ENCODE measurements at regions not wholly inside any gene's neighbourhood (a gene's known extent, or its start where the extent isn't known, plus 50 kb on each side); places are given as distances from the start of the nearest gene placed in this dataset.

GRCh38 chr2:56502616-56503015 is 318.8 kb downstream of the CCDC85A start:
- Histone ChIP-seq H3K27me3 (ENCODE audit: control insufficient read depth, insufficient read depth, low read length) (no peaks in the 10 kb centered on the region), H3K27ac (ENCODE audit: low read depth, low read length) (no peak overlapping the region), H3K4me1 (ENCODE audit: control insufficient read depth, insufficient read depth, low read length) (no peaks in the 10 kb centered on the region), H3K9me3 (ENCODE audit: control insufficient read depth, insufficient read depth, low read length) (no peaks in the 10 kb centered on the region), H3K4me3 (ENCODE audit: low read depth, low read length) (no peak overlapping the region), H3K36me3 (ENCODE audit: control insufficient read depth, insufficient read depth, low read length) (no peaks in the 10 kb centered on the region)
- DNase-seq (ENCODE audit: low read depth in 4 of 6, low spot score in 6 of 6): peak in 1 of 6 donors; percentile 6
- WGBS (ENCODE audit: insufficient coverage): no CpG with 5 or more reads among the region's 2 CpGs

GRCh38 chr2:56505885-56506284 is 322.1 kb downstream of the CCDC85A start:
- H3K36me3 ChIP-seq (ENCODE audit: control insufficient read depth, insufficient read depth, low read length): no peaks in the 10 kb centered on the region
- no peaks in the 10 kb centered on the region for H3K27me3 ChIP-seq (ENCODE audit: control insufficient read depth, insufficient read depth, low read length)
- no peak overlapping the region for H3K27ac ChIP-seq (ENCODE audit: low read depth, low read length)
- H3K9me3 ChIP-seq (ENCODE audit: control insufficient read depth, insufficient read depth, low read length): no peaks in the 10 kb centered on the region
- no peak overlapping the region for H3K4me3 ChIP-seq (ENCODE audit: low read depth, low read length)
- no CpG with 5 or more reads among the region's 3 CpGs for WGBS (ENCODE audit: insufficient coverage)
- no peak for DNase-seq (ENCODE audit: low read depth in 4 of 6, low spot score in 6 of 6)
- no peaks in the 10 kb centered on the region for H3K4me1 ChIP-seq (ENCODE audit: control insufficient read depth, insufficient read depth, low read length)

GRCh38 chr2:56508662-56509061 is 324.9 kb downstream of the CCDC85A start:
- Histone ChIP-seq H3K4me3 (ENCODE audit: low read depth, low read length) (no peak overlapping the region), H3K4me1 (ENCODE audit: control insufficient read depth, insufficient read depth, low read length) (no peaks in the 10 kb centered on the region), H3K9me3 (ENCODE audit: control insufficient read depth, insufficient read depth, low read length) (peaks cover 1% of the 10 kb centered on the region), H3K36me3 (ENCODE audit: control insufficient read depth, insufficient read depth, low read length) (no peaks in the 10 kb centered on the region), H3K27ac (ENCODE audit: low read depth, low read length) (no peak overlapping the region), H3K27me3 (ENCODE audit: control insufficient read depth, insufficient read depth, low read length) (no peaks in the 10 kb centered on the region)
- DNase-seq (ENCODE audit: low read depth in 4 of 6, low spot score in 6 of 6): no peak
- no CpG with 5 or more reads among the region's 2 CpGs for WGBS (ENCODE audit: insufficient coverage)

- Histone ChIP-seq H3K4me1 (ENCODE audit: control insufficient read depth, insufficient read depth, low read length) (no peaks in the 10 kb centered on the region), H3K27ac (ENCODE audit: low read depth, low read length) (no peak overlapping the region), H3K27me3 (ENCODE audit: control insufficient read depth, insufficient read depth, low read length) (no peaks in the 10 kb centered on the region), H3K36me3 (ENCODE audit: control insufficient read depth, insufficient read depth, low read length) (no peaks in the 10 kb centered on the region), H3K4me3 (ENCODE audit: low read depth, low read length) (no peak overlapping the region), H3K9me3 (ENCODE audit: control insufficient read depth, insufficient read depth, low read length) (peaks cover 1% of the 10 kb centered on the region)
- no CpG with 5 or more reads among the region's 2 CpGs for WGBS (ENCODE audit: insufficient coverage)
- DNase-seq (ENCODE audit: low read depth in 4 of 6, low spot score in 6 of 6): peak in 2 of 6 donors; percentile 4 to 55
Observed at GRCh38 chr2:56510610-56511009, 326.8 kb downstream of the CCDC85A start.

GRCh38 chr2:56515399-56515798 is 331.6 kb downstream of the CCDC85A start:
- no peak for DNase-seq (ENCODE audit: low read depth in 4 of 6, low spot score in 6 of 6)
- Histone ChIP-seq H3K27ac (ENCODE audit: low read depth, low read length) (no peak overlapping the region), H3K9me3 (ENCODE audit: control insufficient read depth, insufficient read depth, low read length) (peaks cover 1% of the 10 kb centered on the region)

GRCh38 chr2:56519806-56520205 is 336.0 kb downstream of the CCDC85A start:
- DNase-seq (ENCODE audit: low read depth in 4 of 6, low spot score in 6 of 6): no peak
- Histone ChIP-seq H3K4me3 (ENCODE audit: low read depth, low read length) (no peak overlapping the region), H3K27ac (ENCODE audit: low read depth, low read length) (no peak overlapping the region), H3K27me3 (ENCODE audit: control insufficient read depth, insufficient read depth, low read length) (no peaks in the 10 kb centered on the region), H3K9me3 (ENCODE audit: control insufficient read depth, insufficient read depth, low read length) (no peaks in the 10 kb centered on the region), H3K4me1 (ENCODE audit: control insufficient read depth, insufficient read depth, low read length) (no peaks in the 10 kb centered on the region), H3K36me3 (ENCODE audit: control insufficient read depth, insufficient read depth, low read length) (no peaks in the 10 kb centered on the region)
- WGBS (ENCODE audit: insufficient coverage): no CpG with 5 or more reads among the region's 1 CpG

More at GRCh38 chr2:56515399-56515798, 331.6 kb downstream of the CCDC85A start:
- no peak overlapping the region for H3K4me3 ChIP-seq (ENCODE audit: low read depth, low read length)
- no peaks in the 10 kb centered on the region for H3K36me3 ChIP-seq (ENCODE audit: control insufficient read depth, insufficient read depth, low read length)
- H3K27me3 ChIP-seq (ENCODE audit: control insufficient read depth, insufficient read depth, low read length): no peaks in the 10 kb centered on the region
- H3K4me1 ChIP-seq (ENCODE audit: control insufficient read depth, insufficient read depth, low read length): no peaks in the 10 kb centered on the region

GRCh38 chr2:56522605-56523089 is 338.9 kb downstream of the CCDC85A start:
- H3K4me3 ChIP-seq (ENCODE audit: low read depth, low read length): no peak overlapping the region
- no CpG with 5 or more reads among the region's 5 CpGs for WGBS (ENCODE audit: insufficient coverage)
- peak in 2 of 6 donors; percentile 17 to 42 for DNase-seq (ENCODE audit: low read depth in 4 of 6, low spot score in 6 of 6)
- no peaks in the 10 kb centered on the region for H3K36me3 ChIP-seq (ENCODE audit: control insufficient read depth, insufficient read depth, low read length)
- no peaks in the 10 kb centered on the region for H3K4me1 ChIP-seq (ENCODE audit: control insufficient read depth, insufficient read depth, low read length)
- H3K9me3 ChIP-seq (ENCODE audit: control insufficient read depth, insufficient read depth, low read length): no peaks in the 10 kb centered on the region
- H3K27ac ChIP-seq (ENCODE audit: low read depth, low read length): no peak overlapping the region
- H3K27me3 ChIP-seq (ENCODE audit: control insufficient read depth, insufficient read depth, low read length): no peaks in the 10 kb centered on the region

GRCh38 chr2:56523816-56524215 is 340.0 kb downstream of the CCDC85A start:
- Histone ChIP-seq H3K4me1 (ENCODE audit: control insufficient read depth, insufficient read depth, low read length) (no peaks in the 10 kb centered on the region), H3K27ac (ENCODE audit: low read depth, low read length) (no peak overlapping the region), H3K9me3 (ENCODE audit: control insufficient read depth, insufficient read depth, low read length) (no peaks in the 10 kb centered on the region), H3K4me3 (ENCODE audit: low read depth, low read length) (no peak overlapping the region), H3K27me3 (ENCODE audit: control insufficient read depth, insufficient read depth, low read length) (no peaks in the 10 kb centered on the region), H3K36me3 (ENCODE audit: control insufficient read depth, insufficient read depth, low read length) (no peaks in the 10 kb centered on the region)
- no peak for DNase-seq (ENCODE audit: low read depth in 4 of 6, low spot score in 6 of 6)

- Histone ChIP-seq H3K27me3 (ENCODE audit: control insufficient read depth, insufficient read depth, low read length) (no peaks in the 10 kb centered on the region), H3K9me3 (ENCODE audit: control insufficient read depth, insufficient read depth, low read length) (no peaks in the 10 kb centered on the region), H3K36me3 (ENCODE audit: control insufficient read depth, insufficient read depth, low read length) (no peaks in the 10 kb centered on the region), H3K4me1 (ENCODE audit: control insufficient read depth, insufficient read depth, low read length) (no peaks in the 10 kb centered on the region), H3K27ac (ENCODE audit: low read depth, low read length) (no peak overlapping the region), H3K4me3 (ENCODE audit: low read depth, low read length) (no peak overlapping the region)
- no peak for DNase-seq (ENCODE audit: low read depth in 4 of 6, low spot score in 6 of 6)
Observed at GRCh38 chr2:56531668-56532420, 348.1 kb downstream of the CCDC85A start.

GRCh38 chr2:56534321-56534720 is 350.5 kb downstream of the CCDC85A start:
- no CpG with 5 or more reads among the region's 2 CpGs for WGBS (ENCODE audit: insufficient coverage)
- no peaks in the 10 kb centered on the region for H3K4me1 ChIP-seq (ENCODE audit: control insufficient read depth, insufficient read depth, low read length)

More at GRCh38 chr2:56534321-56534720, 350.5 kb downstream of the CCDC85A start:
- no peaks in the 10 kb centered on the region for H3K36me3 ChIP-seq (ENCODE audit: control insufficient read depth, insufficient read depth, low read length)
- no peak overlapping the region for H3K4me3 ChIP-seq (ENCODE audit: low read depth, low read length)
- no peaks in the 10 kb centered on the region for H3K9me3 ChIP-seq (ENCODE audit: control insufficient read depth, insufficient read depth, low read length)
- no peaks in the 10 kb centered on the region for H3K27me3 ChIP-seq (ENCODE audit: control insufficient read depth, insufficient read depth, low read length)
- no peak for DNase-seq (ENCODE audit: low read depth in 4 of 6, low spot score in 6 of 6)
- no peak overlapping the region for H3K27ac ChIP-seq (ENCODE audit: low read depth, low read length)

Data from spinal cord (tissue), 9 donors.